HG03378 (cell line): ENCODE measurements at regions not wholly inside any gene's neighbourhood (a gene's known extent, or its start where the extent isn't known, plus 50 kb on each side); places are given as distances from the start of the nearest gene placed in this dataset.
"Not testable (repeated sequence)": the region's sequence is repeated elsewhere in the genome, so short reads cannot be mapped to it uniquely, and the experiment has no call there.

ENCODE experiments used
- ATAC-seq: cut with Tn5 transposase; IDR thresholded peaks from one replicate; pipeline ENCODE4 v1.9.1; 2021; ENCODE audit warnings: mild to moderate bottlenecking, moderate library complexity; ENCODE audit not compliant: unreplicated experiment

GRCh38 chr5:120913396-120913795, 449.3 kb downstream of the PRR16 start:
- ATAC-seq: no peak

DNA sequence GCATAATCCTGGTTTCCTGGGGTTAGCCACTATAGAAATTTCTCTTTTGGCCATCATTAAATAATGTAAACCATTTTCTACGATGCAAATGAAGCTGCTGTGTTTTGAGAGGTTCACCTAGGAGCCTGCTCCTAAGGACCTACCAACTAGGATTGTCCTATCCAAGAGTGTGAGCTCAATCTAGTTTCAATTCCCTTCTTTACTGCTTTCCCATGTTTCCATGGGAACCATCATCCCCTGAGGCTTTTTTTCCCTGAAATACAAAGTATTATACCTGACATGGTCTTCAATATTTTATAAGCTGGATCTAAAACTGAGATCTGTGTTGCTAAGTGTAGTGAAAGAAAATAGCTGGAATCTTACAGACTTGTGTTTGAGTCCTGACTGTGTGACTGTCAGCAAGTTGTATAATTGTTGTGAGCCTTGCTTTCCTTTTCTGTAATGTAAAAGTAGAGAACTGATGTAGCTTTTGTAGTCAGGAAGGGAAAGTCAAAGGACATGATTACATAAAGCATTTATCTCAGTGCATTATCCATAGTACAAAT, 453.2 kb downstream of the PRR16 start:
- ATAC-seq: no peak

DNA sequence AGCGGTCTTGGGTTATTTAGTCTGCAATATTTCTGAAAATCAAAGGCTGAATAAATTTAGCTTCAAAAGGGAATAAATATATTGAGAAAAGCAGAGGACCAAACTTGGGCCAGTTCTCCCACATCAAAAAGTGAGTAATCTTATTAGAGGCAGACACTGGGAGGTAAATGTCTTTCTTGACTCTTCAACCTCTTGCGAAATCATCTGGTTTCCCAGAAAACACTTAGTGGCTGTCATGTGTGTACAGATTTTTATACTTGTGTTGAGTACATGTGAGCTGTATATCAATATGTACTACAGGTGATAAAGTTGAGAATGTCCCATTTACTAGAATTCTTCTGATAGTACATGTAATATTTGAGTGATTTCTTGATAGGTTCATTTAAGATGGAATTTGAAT, 454.9 kb downstream of the PRR16 start:
- no peak for ATAC-seq

- ATAC-seq: no peak
These were observed 458.9 kb downstream of the PRR16 start for GRCh38 chr5:120923026-120923425.

DNA sequence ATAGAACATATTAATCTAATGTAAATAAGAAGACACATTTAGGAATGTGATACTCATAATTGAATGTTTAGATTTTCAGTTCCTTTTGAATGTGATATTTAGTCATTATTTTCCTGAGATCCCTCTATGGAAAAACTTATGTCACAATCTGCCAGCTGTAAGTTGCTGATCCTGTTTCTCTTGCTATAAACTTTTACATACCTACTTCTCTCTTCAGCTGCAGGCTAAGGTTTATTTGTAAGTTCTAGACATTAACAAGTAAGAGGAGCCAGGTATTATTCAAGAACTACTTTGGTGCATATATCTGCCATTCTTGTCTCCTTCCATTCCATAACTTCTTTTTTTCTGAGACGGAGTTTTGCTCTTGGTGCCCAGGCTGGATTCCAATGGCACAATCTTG, 462.4 kb downstream of the PRR16 start:
- no peak for ATAC-seq

GRCh38 chr5:120927950-120928530, 463.9 kb downstream of the PRR16 start:
- ATAC-seq: no peak

GRCh38 chr5:120932480-120932879, 468.4 kb downstream of the PRR16 start:
- ATAC-seq: no peak

DNA sequence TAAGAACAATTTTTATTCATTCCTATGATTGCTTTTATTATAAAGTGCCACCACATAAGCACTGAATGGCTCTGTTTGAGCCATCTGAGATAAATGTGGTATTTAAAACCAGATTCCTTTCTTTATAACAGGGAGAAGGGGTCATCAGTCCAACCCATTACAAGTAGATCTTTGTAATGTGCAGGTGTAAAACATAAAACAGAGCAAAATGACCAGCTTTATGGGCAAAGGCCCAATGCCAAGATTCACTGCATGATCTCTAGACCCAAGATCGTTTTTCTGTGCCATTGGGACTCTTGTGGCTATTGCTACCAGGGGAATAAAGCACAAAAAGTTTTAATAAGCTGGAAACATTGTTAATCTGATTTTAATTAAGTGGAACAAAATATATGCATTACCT, 469.9 kb downstream of the PRR16 start:
- no peak for ATAC-seq

- ATAC-seq: no peak
These were observed 472.6 kb downstream of the PRR16 start for GRCh38 chr5:120936652-120937051.

DNA sequence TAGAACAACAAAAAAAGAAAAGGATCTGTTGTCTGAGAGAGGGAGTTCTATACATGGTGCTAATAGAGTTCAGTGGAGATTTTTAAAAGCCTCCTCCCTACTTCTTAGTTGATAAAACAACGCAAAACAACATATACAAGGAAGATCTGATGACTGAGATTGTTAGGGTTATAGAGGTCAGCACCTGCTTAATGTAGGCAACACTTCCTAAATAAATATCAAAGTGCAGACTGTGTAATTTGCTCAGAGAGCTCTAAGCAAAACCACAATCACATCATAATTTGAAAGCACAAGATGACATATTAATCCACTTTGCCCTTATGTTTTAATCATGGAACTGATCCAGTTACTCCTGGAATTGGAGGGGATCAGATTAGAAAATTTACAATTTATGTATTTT, 474.5 kb downstream of the PRR16 start:
- ATAC-seq: no peak

GRCh38 chr5:120942596-120943350, 478.7 kb downstream of the PRR16 start:
- no peak for ATAC-seq

DNA sequence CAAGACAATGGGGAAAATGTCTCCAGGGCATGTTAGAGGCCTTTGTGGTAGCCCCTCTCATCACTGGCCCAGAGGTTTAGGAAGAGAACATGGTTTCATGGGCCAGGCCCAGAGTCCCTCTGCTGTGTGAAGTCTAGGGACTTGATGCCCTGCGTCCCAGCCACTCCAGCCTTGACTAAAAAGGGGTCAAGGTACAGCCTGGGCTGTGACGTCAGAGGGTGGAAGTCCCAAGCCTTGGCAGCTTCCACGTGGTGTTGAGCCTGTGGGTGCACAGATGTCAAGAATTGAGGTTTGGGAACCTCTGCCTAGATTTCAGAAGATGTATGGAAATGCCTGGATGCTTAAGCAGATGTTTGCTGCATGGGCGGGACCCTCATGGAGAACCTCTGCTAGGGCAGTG, 485.5 kb downstream of the PRR16 start:
- ATAC-seq: not testable (repeated sequence)

DNA sequence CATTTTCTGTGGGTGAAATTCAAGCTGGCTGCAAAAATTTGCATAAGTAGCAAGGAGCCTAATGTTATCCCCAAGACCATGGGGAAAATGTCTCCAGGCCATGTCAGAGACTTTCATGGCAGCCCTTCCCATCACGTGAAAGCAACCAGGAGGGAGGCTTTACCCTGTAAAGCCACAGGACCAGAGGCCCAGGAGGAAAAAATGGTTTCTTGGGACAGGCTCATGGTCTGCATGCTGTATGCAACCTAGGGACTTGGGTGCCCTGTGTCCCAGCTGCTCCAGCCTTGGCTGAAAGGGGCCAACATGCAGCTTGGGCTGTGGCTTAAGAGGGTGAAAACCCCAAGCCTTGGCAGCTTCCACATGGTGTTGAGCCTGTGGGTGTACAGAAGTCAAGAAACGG, 489.3 kb downstream of the PRR16 start:
- not testable (repeated sequence) for ATAC-seq

DNA sequence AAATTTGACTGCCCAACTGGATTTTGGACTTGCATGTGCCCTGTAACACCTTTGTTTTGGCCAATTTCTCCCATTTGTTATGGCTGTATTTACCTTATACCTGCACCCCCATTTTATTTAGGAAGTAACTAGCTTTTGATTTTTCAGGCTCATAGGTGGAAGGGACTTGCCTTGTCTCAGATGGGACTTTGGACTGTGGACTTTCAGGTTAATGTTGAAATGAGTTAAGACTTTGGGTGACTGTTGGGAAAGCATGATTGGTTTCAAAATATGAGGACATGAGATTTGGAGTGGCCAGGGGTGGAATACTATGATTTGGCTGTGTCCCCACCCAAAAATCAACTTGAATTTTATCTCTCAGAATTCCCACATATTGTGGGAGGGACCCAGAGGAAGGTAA, 490.2 kb downstream of the PRR16 start:
- ATAC-seq: no peak

GRCh38 chr5:120955795-120956194, 491.7 kb downstream of the PRR16 start:
- no peak for ATAC-seq

GRCh38 chr5:120958877-120959485, 494.9 kb downstream of the PRR16 start:
- no peak for ATAC-seq

GRCh38 chr5:120960510-120960909, 496.4 kb downstream of the PRR16 start:
- no peak for ATAC-seq

GRCh38 chr5:120967366-120967765, 503.3 kb downstream of the PRR16 start:
- ATAC-seq: no peak

- no peak for ATAC-seq
These were observed 510.6 kb downstream of the PRR16 start for GRCh38 chr5:120974690-120975089.

DNA sequence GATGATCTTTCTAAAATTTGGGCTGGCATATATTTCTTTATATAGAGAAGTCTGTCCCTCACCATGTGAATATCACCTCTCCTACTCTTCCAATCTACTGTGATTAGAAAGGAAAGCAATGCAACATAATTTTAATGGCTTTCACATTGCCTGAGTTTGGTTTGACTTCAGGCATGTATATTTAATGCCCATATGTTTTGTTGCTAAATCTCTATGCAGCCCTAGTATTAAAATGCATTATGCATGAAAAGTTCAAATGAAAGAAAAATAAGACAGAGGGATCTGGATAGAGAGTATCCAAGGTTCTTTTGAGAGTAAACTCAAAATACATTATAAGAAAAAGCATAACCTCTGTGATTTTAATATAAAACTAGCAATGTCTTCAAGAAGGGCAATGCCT, 518.3 kb downstream of the PRR16 start:
- ATAC-seq: no peak

DNA sequence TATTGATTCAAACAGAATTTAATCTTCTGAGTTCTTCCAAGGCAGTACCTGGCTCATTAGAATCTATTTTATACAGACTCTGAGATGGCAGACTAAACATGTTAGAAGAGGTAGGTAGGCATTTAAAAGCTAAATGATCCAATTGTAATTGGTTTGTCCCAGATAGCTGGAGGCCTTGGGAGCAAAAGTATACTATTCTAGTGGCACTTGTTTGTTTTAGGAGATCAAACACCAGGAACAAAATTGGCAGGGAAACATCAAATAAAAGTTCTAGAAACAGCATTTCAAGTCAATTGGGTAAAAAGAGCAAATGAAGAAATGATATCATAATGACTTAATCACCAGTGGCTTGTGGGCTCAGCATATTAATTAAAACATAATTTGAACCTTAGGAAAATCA, 521.4 kb downstream of the PRR16 start:
- no peak for ATAC-seq

DNA sequence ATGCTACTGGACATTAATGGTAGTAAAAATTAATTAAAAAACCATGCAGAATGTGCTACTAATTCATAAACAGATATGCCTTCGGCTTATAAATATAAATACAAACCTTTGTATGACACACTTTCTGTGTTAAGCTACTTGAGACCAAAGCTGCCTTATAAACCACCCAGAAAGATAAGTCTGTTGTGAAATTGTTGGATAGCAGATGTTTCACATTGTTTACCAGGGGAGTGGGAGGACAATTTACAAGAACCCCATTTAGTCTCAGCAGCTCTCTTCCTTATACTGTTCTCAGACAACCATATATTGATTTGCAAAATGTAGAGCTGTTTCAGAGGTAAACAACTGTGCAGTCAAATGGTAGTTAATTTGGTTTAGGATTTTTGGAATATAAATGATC, 524.4 kb downstream of the PRR16 start:
- ATAC-seq: no peak
